H1 (cell line): ENCODE measurements at regions not wholly inside any gene's neighbourhood (a gene's known extent, or its start where the extent isn't known, plus 50 kb on each side); places are given as distances from the start of the nearest gene placed in this dataset.

Experiments
- CTCF ChIA-PET: fragments of 300-600 bp; sonication (Branson Sonifier 250); formaldehyde crosslinking; loops from one replicate; lab custom pipeline; 2021; ENCODE audit not compliant: partially characterized antibody; lab: Charles Lee
- POLR2A ChIA-PET: fragments of 300-600 bp; sonication (Branson Sonifier 250); formaldehyde crosslinking; loops from one replicate; lab custom pipeline; 2021; ENCODE audit warnings: inconsistent platforms; ENCODE audit not compliant: partially characterized antibody; lab: Charles Lee
- DNase-seq, 2 experiments: peaks; one replicate each; pipeline versions ENCODE4 v3.0.0 to v3.0.0-alpha.2; 2010 to 2022; ENCODE audit warnings: low spot score in 2 of 2, low read depth in 1 of 2, mixed read lengths in 1 of 2
- FAIRE-seq: peaks from 2 replicates; lab custom pipeline; 2011; peaks lifted over from hg19 to GRCh38; lab: Jason Lieb, UNC
- H2AFZ ChIP-seq: 2 replicates; pipeline ENCODE4 v1.8.1; 2012; ENCODE audit warnings: low read length, inconsistent platforms
- H2AK5ac ChIP-seq: 2 replicates; pipeline ENCODE4 v1.6.1; 2013; ENCODE audit warnings: low read depth, low read length
- H2BK120ac ChIP-seq: replicated peaks from 2 replicates; pipeline ENCODE3; 2013; ENCODE audit warnings: low read depth, low read length, inconsistent platforms
- H2BK12ac ChIP-seq: 2 replicates; pipeline ENCODE4 v1.6.1; 2013; ENCODE audit warnings: low read depth, low read length
- H2BK15ac ChIP-seq: 2 replicates; pipeline ENCODE4 v1.6.1; 2013; ENCODE audit warnings: low read length
- H2BK20ac ChIP-seq: 2 replicates; pipeline ENCODE4 v1.6.1; 2013; ENCODE audit warnings: low read length
- H2BK5ac ChIP-seq: 2 replicates; pipeline ENCODE4 v1.6.1; 2013; ENCODE audit warnings: low read depth, low read length
- H3K14ac ChIP-seq: 2 replicates; pipeline ENCODE4 v1.6.1; 2013; ENCODE audit warnings: inconsistent platforms; ENCODE audit not compliant: insufficient read length
- H3K18ac ChIP-seq: 2 replicates; pipeline ENCODE4 v1.6.1; 2013; ENCODE audit warnings: low read length; ENCODE audit errors: extremely low read depth
- H3K23ac ChIP-seq: 2 replicates; pipeline ENCODE4 v1.6.1; 2013; ENCODE audit warnings: inconsistent platforms; ENCODE audit not compliant: insufficient read length
- H3K23me2 ChIP-seq: 2 replicates; pipeline ENCODE4 v1.6.1; 2013; ENCODE audit warnings: low read depth, low read length
- H3K27ac ChIP-seq: 2 replicates; pipeline ENCODE4 v1.6.1; 2011; ENCODE audit warnings: low read depth, low read length, inconsistent platforms
- H3K27me3 ChIP-seq, 4 experiments: replicated peaks in 1 of 4; 1 replicate in 1 of 4; 2 replicates in 3 of 4; pipeline versions ENCODE4 v1.6.1 to v1.8.1; 2011 to 2013; ENCODE audit warnings: low read length in 3 of 4, mild to moderate bottlenecking in 3 of 4, inconsistent platforms in 2 of 4, mixed read lengths in 2 of 4, moderate library complexity in 1 of 4; ENCODE audit not compliant: control insufficient read depth in 3 of 4, insufficient read depth in 3 of 4; ENCODE audit errors: extremely low read depth in 1 of 4
- H3K36me3 ChIP-seq, 4 experiments: 2 replicates each; pipeline versions ENCODE4 v1.6.1 to v1.8.1; 2011 to 2013; ENCODE audit warnings: mild to moderate bottlenecking in 4 of 4, low read length in 3 of 4, moderate library complexity in 2 of 4, control low read depth in 1 of 4, inconsistent platforms in 1 of 4; ENCODE audit not compliant: insufficient read depth in 4 of 4, control insufficient read depth in 2 of 4
- H3K4ac ChIP-seq: replicated peaks from 2 replicates; pipeline ENCODE3; 2013; ENCODE audit warnings: low read length, low read depth, mixed read lengths, inconsistent platforms; ENCODE audit not compliant: insufficient read length
- H3K4me1 ChIP-seq, 4 experiments: replicated peaks in 1 of 4; 1 replicate in 1 of 4; 2 replicates in 3 of 4; pipeline versions ENCODE4 v1.6.1 to v1.8.1; 2011 to 2013; ENCODE audit warnings: low read length in 3 of 4, inconsistent platforms in 2 of 4, mixed read lengths in 1 of 4; ENCODE audit not compliant: insufficient read depth in 4 of 4, control insufficient read depth in 3 of 4
- H3K4me2 ChIP-seq, 2 experiments: 2 replicates each; pipeline versions ENCODE4 v1.6.1 to v1.8.1; 2011 to 2013; ENCODE audit warnings: low read depth in 2 of 2, low read length in 2 of 2, control low read depth in 1 of 2, inconsistent platforms in 1 of 2, mild to moderate bottlenecking in 1 of 2; ENCODE audit not compliant: insufficient read depth in 1 of 2
- H3K4me3 ChIP-seq, 4 experiments: fragments of 200-600, 300-600 bp in 1 of 4; sonication (generic), shearing (Covaris generic), sonication (Bioruptor Twin) in 1 of 4; 2 replicates each; pipeline versions ENCODE4 v1.5.1 to v1.8.1; 2011 to 2016; ENCODE audit warnings: low read length in 4 of 4, low read depth in 3 of 4, control low read depth in 2 of 4, inconsistent platforms in 2 of 4, mild to moderate bottlenecking in 2 of 4, mixed read lengths in 1 of 4, moderate library complexity in 1 of 4; ENCODE audit not compliant: insufficient read depth in 2 of 4; ENCODE audit errors: extremely low read depth in 1 of 4
- H3K56ac ChIP-seq: replicated peaks from 2 replicates; pipeline ENCODE3; 2013; ENCODE audit warnings: low read depth, mild to moderate bottlenecking, mixed read lengths, low read length, inconsistent platforms; ENCODE audit not compliant: insufficient read length
- H3K79me1 ChIP-seq: 2 replicates; pipeline ENCODE4 v1.6.1; 2013; ENCODE audit warnings: low read depth, low read length, control low read depth
- H3K79me2 ChIP-seq, 2 experiments: 2 replicates each; pipeline versions ENCODE4 v1.6.1 to v1.8.1; 2012 to 2013; ENCODE audit warnings: low read length in 2 of 2, mild to moderate bottlenecking in 2 of 2, inconsistent platforms in 1 of 2; ENCODE audit not compliant: insufficient read depth in 2 of 2, control insufficient read depth in 1 of 2
- H3K9ac ChIP-seq, 4 experiments: replicated peaks in 1 of 4; 1 replicate in 1 of 4; 2 replicates in 3 of 4; pipeline versions ENCODE4 v1.6.1 to v1.8.1; 2011 to 2013; ENCODE audit warnings: low read depth in 3 of 4, low read length in 3 of 4, control low read depth in 2 of 4, mild to moderate bottlenecking in 2 of 4, moderate library complexity in 2 of 4, inconsistent platforms in 1 of 4; ENCODE audit errors: extremely low read depth in 1 of 4
- H3K9me3 ChIP-seq, 2 experiments: 2 replicates each; pipeline versions ENCODE4 v1.6.1 to v1.8.1; 2012 to 2013; ENCODE audit warnings: mild to moderate bottlenecking in 2 of 2, moderate library complexity in 2 of 2, control low read depth in 1 of 2, inconsistent platforms in 1 of 2, low read depth in 1 of 2, low read length in 1 of 2, mixed read lengths in 1 of 2; ENCODE audit not compliant: insufficient read depth in 2 of 2
- H4K20me1 ChIP-seq, 2 experiments: replicated peaks in 1 of 2; 2 replicates each; pipeline versions ENCODE3 to v1.8.1; 2011 to 2013; ENCODE audit warnings: inconsistent platforms in 2 of 2, low read length in 2 of 2, mild to moderate bottlenecking in 1 of 2; ENCODE audit not compliant: insufficient read depth in 2 of 2, control insufficient read depth in 1 of 2
- H4K5ac ChIP-seq: 2 replicates; pipeline ENCODE4 v1.6.1; 2013; ENCODE audit warnings: low read length, low read depth, mixed read lengths, inconsistent platforms; ENCODE audit not compliant: insufficient read length
- H4K8ac ChIP-seq: 2 replicates; pipeline ENCODE4 v1.8.0; 2013; ENCODE audit warnings: mild to moderate bottlenecking, moderate library complexity, low read length, inconsistent platforms; ENCODE audit not compliant: insufficient read depth; ENCODE audit errors: extremely low read depth
- H4K91ac ChIP-seq: replicated peaks from 2 replicates; pipeline ENCODE3; 2013; ENCODE audit warnings: low read length, mixed read lengths, inconsistent platforms; ENCODE audit not compliant: insufficient read length
- EGR1 ChIP-seq: IDR thresholded peaks from 2 replicates; pipeline ENCODE4 v1.6.1; 2011; ENCODE audit warnings: low read depth, low read length, borderline replicate concordance
- GTF2F1 ChIP-seq: IDR thresholded peaks from 2 replicates; pipeline ENCODE4 v1.6.1; 2012; ENCODE audit warnings: low read depth, low read length, improper control_type of control experiment, borderline replicate concordance
- HDAC2 ChIP-seq, 2 experiments: fragments of 300-600 bp in 1 of 2; sonication (generic) in 1 of 2; IDR thresholded peaks; 2 replicates each; pipeline ENCODE4 v1.6.1; 2011 to 2012; ENCODE audit warnings: low read depth in 2 of 2, low read length in 2 of 2, mild to moderate bottlenecking in 2 of 2, moderate library complexity in 2 of 2, borderline replicate concordance in 1 of 2, inconsistent platforms in 1 of 2
- KDM4A ChIP-seq: IDR thresholded peaks from one replicate; pipeline ENCODE4 v1.7.1; 2012; ENCODE audit warnings: low read depth, mild to moderate bottlenecking, moderate library complexity, low read length, inconsistent platforms; ENCODE audit not compliant: severe bottlenecking
- POLR2A ChIP-seq, 2 experiments: IDR thresholded peaks; 1 replicate in 1 of 2; 2 replicates in 1 of 2; pipeline ENCODE4 v1.6.1; 2011; ENCODE audit warnings: low read depth in 2 of 2, low read length in 2 of 2, mild to moderate bottlenecking in 2 of 2; ENCODE audit errors: control extremely low read depth in 1 of 2
- SAP30 ChIP-seq: fragments of 300-600 bp; sonication (generic); IDR thresholded peaks from 2 replicates; pipeline ENCODE4 v1.7.1; 2012; ENCODE audit warnings: low read length, moderate library complexity, mild to moderate bottlenecking, inconsistent platforms; ENCODE audit not compliant: insufficient read depth, insufficient replicate concordance
- TEAD4 ChIP-seq: IDR thresholded peaks from 2 replicates; pipeline ENCODE4 v1.6.1; 2012; ENCODE audit warnings: low read depth, low read length, inconsistent platforms, mixed read lengths
- WGBS, 2 experiments: shearing (Covaris generic) in 1 of 2; methylation state at CpG; one replicate each; pipeline versions ENCODE4 v1.1.6 to v1.1.7; 2013 to 2015; ENCODE audit warnings: low lambda C conversion rate in 2 of 2, mixed read lengths in 2 of 2, inconsistent platforms in 1 of 2, low coverage in 1 of 2, missing lambda C conversion rate in 1 of 2; ENCODE audit not compliant: insufficient replicate concordance in 2 of 2, insufficient coverage in 1 of 2, insufficient read length in 1 of 2; ENCODE audit errors: extremely low coverage in 1 of 2, missing lambda C conversion rate in 1 of 2; 5-methylcytosine and 5-hydroxymethylcytosine counted together

DNA sequence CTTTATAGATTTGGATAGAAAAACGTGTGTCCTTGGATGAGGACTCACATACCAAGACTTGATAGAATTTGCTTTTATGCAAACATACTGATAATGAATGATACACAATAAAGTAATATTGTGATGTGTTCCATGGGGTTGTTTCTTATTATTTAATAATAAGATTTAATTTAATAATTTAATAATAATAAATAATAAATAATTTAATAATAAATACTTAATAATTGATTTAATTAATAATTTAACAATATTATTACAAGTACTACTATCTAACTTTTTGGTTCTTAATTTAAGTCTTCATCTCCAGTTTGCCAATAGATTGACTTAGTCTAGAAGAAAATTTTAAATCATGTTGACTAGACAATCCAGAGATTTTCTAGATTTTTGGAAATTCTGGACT lies 909.2 kb upstream of the PCDH20 start:
- Histone ChIP-seq H3K4ac (no peak overlapping the region), H3K9me3 (no peaks in the 10 kb centered on the region), H2AK5ac (no peak overlapping the region), H3K4me2 (no peak overlapping the region), H4K5ac (no peak overlapping the region), H3K56ac (no peak overlapping the region), H3K9ac (no peak overlapping the region), H3K23ac (no peak overlapping the region), H4K8ac (no peak overlapping the region), H2AFZ (no peak overlapping the region), H3K4me3 (no peak overlapping the region), H3K36me3 (no peaks in the 10 kb centered on the region), H4K20me1 (no peaks in the 10 kb centered on the region), H2BK5ac (no peak overlapping the region), H2BK20ac (no peak overlapping the region), H3K14ac (no peak overlapping the region), H3K79me1 (no peaks in the 10 kb centered on the region), H3K23me2 (no peaks in the 10 kb centered on the region), H3K18ac (no peak overlapping the region), H3K79me2 (no peaks in the 10 kb centered on the region), H3K27ac (no peak overlapping the region), H2BK120ac (no peak overlapping the region), H2BK15ac (no peak overlapping the region), H4K91ac (no peak overlapping the region), H2BK12ac (no peak overlapping the region), H3K27me3 (peaks cover 0 to 1% (median 0%) of the 10 kb centered on the region in 4 experiments; a peak in 1 of 7 replicates), H3K4me1 (no peaks in the 10 kb centered on the region)
- FAIRE-seq = no peak
- DNase-seq = no peak
- ChIA-PET CTCF (no interaction called here), POLR2A (no interaction called here)
- no peak for TF ChIP-seq GTF2F1
- no peak for TF ChIP-seq HDAC2 (IDR thresholded peaks at IDR 0.05; ENCODE audit: borderline replicate concordance in 1 of 2, low read depth in 2 of 2, low read length in 2 of 2)
- TF ChIP-seq SAP30 = no peak
- no peak for TF ChIP-seq TEAD4
- TF ChIP-seq POLR2A (IDR thresholded peaks at IDR 0.05; ENCODE audit: control extremely low read depth in 1 of 2, low read depth in 2 of 2, low read length in 2 of 2) = no peak
- TF ChIP-seq EGR1 = no peak
- no peak for TF ChIP-seq KDM4A
- WGBS, 2 experiments = 87% methylated on average over 1 of the region's 1 CpG; no CpG with 5 or more reads in 1 of the 2 experiments
